GM06990 (cell line): ENCODE measurements at regions not wholly inside any gene's neighbourhood (a gene's known extent, or its start where the extent isn't known, plus 50 kb on each side); places are given as distances from the start of the nearest gene placed in this dataset.
A peak's percentile ranks its signal among the peaks of the same experiment; 100 is the strongest.

Source experiments
- DNase-seq: peaks from one replicate; pipeline ENCODE4 v3.0.0-alpha.2; 2011; ENCODE audit not compliant: insufficient read length; ENCODE audit errors: extremely low read depth
- H3K27me3 ChIP-seq: replicated peaks from 2 replicates; pipeline ENCODE4 v1.6.0; 2011; ENCODE audit warnings: low read length; ENCODE audit not compliant: control insufficient read depth, insufficient read depth
- H3K36me3 ChIP-seq: 2 replicates; pipeline ENCODE4 v1.5.1; 2011; ENCODE audit warnings: low read length; ENCODE audit not compliant: control insufficient read depth, insufficient read depth
- H3K4me3 ChIP-seq: replicated peaks from 2 replicates; pipeline ENCODE4 v1.5.1; 2011; ENCODE audit warnings: low read depth, mild to moderate bottlenecking, control low read depth, low read length
- CTCF ChIP-seq: IDR thresholded peaks from 2 replicates; pipeline ENCODE4 v1.5.1; 2011; ENCODE audit warnings: low read length, control low read depth, mild to moderate bottlenecking, inconsistent platforms; ENCODE audit not compliant: insufficient read depth, poor library complexity, severe bottlenecking

DNA sequence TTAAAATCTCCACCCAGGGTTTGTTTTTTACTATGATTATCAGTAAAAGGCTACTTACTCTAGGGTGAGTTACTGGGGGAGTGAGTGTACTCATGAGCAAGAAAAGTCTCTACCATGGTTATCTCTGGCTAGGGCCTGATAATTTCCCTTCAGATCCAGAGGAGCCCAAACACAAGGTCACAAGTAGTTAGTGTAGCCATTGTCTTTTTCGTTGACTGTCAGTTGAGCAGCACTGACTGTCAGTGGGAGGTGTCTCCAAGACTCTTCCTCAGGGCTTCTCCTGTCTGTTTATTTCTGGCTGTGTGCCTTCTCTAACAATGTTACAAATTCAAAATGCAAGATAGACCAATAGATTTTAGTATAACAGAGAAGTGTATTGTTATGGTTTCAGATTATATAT lies 181.2 kb upstream of the MIS18BP1 start:
- no peaks in the 10 kb centered on the region for H3K36me3 ChIP-seq
- TF ChIP-seq CTCF, result no peak
- H3K4me3 ChIP-seq, result no peak overlapping the region
- no peak for DNase-seq
- no peaks in the 10 kb centered on the region for H3K27me3 ChIP-seq

DNA sequence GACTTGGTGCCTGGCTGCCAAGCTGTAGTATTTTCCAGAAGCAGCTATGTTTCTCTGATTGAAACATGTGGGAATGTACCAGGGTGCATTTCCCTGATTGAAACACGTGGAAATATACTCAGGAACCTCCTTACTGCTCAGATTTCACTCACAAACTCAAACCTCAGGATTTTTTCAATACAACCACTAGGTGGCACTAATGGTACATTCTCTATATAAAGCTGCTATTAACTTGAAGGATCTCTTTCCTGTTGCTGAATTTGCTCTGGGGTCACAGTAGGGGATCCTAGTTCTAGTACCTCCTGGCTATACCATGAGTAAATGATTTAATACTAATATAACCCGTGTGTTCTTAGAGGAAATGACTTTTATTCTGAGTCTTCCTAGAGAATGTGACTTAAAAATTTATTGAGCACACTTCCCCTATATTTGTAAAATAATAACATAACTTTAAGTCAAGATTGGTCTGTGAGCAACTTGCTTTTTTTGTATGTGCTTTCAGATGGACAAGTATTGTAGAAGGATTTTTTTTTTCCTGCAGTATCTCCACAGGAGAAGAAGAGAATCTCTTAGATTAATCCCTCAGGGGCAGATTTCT lies 173.8 kb upstream of the MIS18BP1 start:
- no peak for DNase-seq
- no peaks in the 10 kb centered on the region for H3K27me3 ChIP-seq
- H3K4me3 ChIP-seq, result no peak overlapping the region
- peak; percentile 53 for TF ChIP-seq CTCF
- H3K36me3 ChIP-seq, result no peaks in the 10 kb centered on the region

GRCh38 chr14:45406942-45407341 lies 153.9 kb upstream of the MIS18BP1 start:
- H3K27me3 ChIP-seq, result no peaks in the 10 kb centered on the region

GRCh38 chr14:45400950-45401640 lies 148.1 kb upstream of the MIS18BP1 start:
- Histone ChIP-seq H3K27me3 (no peaks in the 10 kb centered on the region), H3K36me3 (no peaks in the 10 kb centered on the region), H3K4me3 (no peak overlapping the region)
- no peak for TF ChIP-seq CTCF
- DNase-seq, result no peak

More at GRCh38 chr14:45406942-45407341, 153.9 kb upstream of the MIS18BP1 start:
- no peak for TF ChIP-seq CTCF
- Histone ChIP-seq H3K36me3 (no peaks in the 10 kb centered on the region), H3K4me3 (no peak overlapping the region)
- DNase-seq, result no peak

DNA sequence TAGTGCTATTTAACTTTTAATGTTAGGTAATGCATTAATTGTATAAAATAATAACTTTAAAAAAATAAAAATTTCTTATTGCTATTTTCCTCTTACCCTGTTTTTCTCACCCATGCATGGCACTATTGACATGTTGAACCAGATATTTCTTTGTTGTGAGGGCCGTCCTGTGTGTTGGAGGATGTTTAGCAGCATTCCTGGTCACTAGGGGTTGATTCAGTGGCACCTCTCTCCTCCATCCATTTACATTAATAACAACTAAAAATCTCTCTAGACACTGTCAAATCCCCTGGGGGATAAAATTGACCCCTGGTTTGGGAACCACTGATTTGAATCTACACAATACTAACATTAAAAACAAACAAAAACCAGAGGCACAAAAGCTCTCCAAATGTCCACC lies 147.5 kb upstream of the MIS18BP1 start:
- DNase-seq, result no peak
- Histone ChIP-seq H3K36me3 (no peaks in the 10 kb centered on the region), H3K27me3 (no peaks in the 10 kb centered on the region), H3K4me3 (no peak overlapping the region)
- no peak for TF ChIP-seq CTCF

DNA sequence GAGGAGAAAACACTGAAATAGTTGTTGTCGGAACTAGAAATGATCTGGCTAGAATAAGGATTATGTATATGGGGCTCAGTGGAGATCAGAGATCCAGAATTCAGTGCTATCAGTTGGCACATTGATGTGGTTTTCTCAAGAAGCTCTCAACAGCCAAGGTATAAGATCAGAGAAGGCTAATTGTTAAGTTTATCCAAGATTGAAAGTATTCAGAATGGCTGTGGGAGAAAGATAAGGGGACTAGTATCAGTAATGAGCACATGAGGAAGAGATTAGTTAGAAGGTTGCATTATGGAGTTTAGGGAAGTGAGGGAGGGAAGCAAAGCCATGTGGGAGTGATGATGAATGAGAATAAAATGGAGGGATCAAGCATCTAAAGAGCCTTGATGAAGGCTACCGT lies 128.1 kb upstream of the MIS18BP1 start:
- Histone ChIP-seq H3K36me3 (no peaks in the 10 kb centered on the region), H3K4me3 (no peak overlapping the region), H3K27me3 (no peaks in the 10 kb centered on the region)
- no peak for DNase-seq
- TF ChIP-seq CTCF, result no peak
